Astrocyte (in vitro differentiated cells and primary cell): ENCODE measurements at regions not wholly inside any gene's neighbourhood (a gene's known extent, or its start where the extent isn't known, plus 50 kb on each side); places are given as distances from the start of the nearest gene placed in this dataset.

Experiments
- EZH2 ChIP-seq: IDR thresholded peaks from 2 replicates; pipeline ENCODE4 v1.6.1; 2012; ENCODE audit warnings: mild to moderate bottlenecking, low read length, inconsistent platforms; ENCODE audit not compliant: insufficient read depth
- TF ChIP-seq, protein P1 (sequence below): IDR thresholded peaks from 2 replicates; pipeline ENCODE4 v1.5.1; 2011; ENCODE audit warnings: low read depth, mild to moderate bottlenecking, inconsistent platforms, low read length, moderate library complexity; ENCODE audit not compliant: insufficient read depth

DNA sequence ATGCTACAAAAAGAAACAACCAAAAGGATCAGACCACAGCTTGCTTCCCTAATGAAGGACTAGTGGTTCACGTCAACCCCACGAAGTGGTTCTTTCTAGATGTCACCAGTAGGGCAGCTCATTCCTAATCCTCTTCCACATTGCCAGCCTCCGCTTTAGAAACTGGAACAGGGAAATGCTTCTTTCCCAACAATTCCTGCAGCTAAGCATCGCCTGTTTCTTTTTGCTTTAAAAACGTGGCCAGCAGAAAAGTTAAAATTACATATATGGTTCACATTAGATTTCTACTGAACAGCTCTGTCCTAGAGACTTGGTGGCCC lies 100.2 kb downstream of the MTX3 start:
- TF ChIP-seq, protein P1, sequence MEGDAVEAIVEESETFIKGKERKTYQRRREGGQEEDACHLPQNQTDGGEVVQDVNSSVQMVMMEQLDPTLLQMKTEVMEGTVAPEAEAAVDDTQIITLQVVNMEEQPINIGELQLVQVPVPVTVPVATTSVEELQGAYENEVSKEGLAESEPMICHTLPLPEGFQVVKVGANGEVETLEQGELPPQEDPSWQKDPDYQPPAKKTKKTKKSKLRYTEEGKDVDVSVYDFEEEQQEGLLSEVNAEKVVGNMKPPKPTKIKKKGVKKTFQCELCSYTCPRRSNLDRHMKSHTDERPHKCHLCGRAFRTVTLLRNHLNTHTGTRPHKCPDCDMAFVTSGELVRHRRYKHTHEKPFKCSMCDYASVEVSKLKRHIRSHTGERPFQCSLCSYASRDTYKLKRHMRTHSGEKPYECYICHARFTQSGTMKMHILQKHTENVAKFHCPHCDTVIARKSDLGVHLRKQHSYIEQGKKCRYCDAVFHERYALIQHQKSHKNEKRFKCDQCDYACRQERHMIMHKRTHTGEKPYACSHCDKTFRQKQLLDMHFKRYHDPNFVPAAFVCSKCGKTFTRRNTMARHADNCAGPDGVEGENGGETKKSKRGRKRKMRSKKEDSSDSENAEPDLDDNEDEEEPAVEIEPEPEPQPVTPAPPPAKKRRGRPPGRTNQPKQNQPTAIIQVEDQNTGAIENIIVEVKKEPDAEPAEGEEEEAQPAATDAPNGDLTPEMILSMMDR, result no peak
- TF ChIP-seq EZH2, result no peak
